HL-60 (cell line): ENCODE measurements at regions not wholly inside any gene's neighbourhood (a gene's known extent, or its start where the extent isn't known, plus 50 kb on each side); places are given as distances from the start of the nearest gene placed in this dataset.

Source experiments
- GABPA ChIP-seq: IDR thresholded peaks from 2 replicates; pipeline ENCODE4 v1.6.1; 2012; ENCODE audit warnings: low read depth
- POLR2AphosphoS5 ChIP-seq: IDR thresholded peaks from 2 replicates; pipeline ENCODE4 v1.6.1; 2012; ENCODE audit warnings: low read depth
- SPI1 ChIP-seq: IDR thresholded peaks from 2 replicates; pipeline ENCODE4 v1.6.1; 2012; ENCODE audit warnings: low read depth, mild to moderate bottlenecking, borderline replicate concordance
- TF ChIP-seq, protein P1 (sequence below): IDR thresholded peaks from one replicate; pipeline ENCODE4 v1.5.1; 2011; ENCODE audit warnings: low read length, control low read depth, inconsistent platforms; ENCODE audit not compliant: insufficient read depth
- TF ChIP-seq, protein P2 (sequence below): IDR thresholded peaks from 2 replicates; pipeline ENCODE4 v1.6.1; 2012; ENCODE audit warnings: low read depth; ENCODE audit not compliant: insufficient replicate concordance

DNA sequence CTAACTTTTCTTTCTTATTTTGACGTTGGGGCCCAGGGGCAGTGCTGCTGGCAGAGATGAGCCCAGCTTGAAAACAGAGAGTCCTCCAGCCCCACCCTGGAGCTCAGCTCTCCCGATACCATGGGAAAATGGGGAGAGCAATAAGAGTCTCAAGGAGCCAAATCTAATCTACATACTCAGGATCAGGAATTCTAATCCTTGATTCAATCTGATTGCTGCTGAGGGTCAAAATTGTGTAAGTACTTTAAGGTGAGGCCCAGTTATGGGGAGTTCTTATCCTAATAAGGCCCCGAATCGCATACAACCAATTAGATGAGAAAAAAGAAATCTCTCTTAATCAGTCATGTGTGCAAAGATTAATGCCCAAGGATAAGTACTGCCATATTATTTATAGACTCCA is 202.9 kb downstream of the FAM76B start:
- TF ChIP-seq, protein P1, sequence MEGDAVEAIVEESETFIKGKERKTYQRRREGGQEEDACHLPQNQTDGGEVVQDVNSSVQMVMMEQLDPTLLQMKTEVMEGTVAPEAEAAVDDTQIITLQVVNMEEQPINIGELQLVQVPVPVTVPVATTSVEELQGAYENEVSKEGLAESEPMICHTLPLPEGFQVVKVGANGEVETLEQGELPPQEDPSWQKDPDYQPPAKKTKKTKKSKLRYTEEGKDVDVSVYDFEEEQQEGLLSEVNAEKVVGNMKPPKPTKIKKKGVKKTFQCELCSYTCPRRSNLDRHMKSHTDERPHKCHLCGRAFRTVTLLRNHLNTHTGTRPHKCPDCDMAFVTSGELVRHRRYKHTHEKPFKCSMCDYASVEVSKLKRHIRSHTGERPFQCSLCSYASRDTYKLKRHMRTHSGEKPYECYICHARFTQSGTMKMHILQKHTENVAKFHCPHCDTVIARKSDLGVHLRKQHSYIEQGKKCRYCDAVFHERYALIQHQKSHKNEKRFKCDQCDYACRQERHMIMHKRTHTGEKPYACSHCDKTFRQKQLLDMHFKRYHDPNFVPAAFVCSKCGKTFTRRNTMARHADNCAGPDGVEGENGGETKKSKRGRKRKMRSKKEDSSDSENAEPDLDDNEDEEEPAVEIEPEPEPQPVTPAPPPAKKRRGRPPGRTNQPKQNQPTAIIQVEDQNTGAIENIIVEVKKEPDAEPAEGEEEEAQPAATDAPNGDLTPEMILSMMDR: no peak
- TF ChIP-seq POLR2AphosphoS5: no peak
- TF ChIP-seq, protein P2, sequence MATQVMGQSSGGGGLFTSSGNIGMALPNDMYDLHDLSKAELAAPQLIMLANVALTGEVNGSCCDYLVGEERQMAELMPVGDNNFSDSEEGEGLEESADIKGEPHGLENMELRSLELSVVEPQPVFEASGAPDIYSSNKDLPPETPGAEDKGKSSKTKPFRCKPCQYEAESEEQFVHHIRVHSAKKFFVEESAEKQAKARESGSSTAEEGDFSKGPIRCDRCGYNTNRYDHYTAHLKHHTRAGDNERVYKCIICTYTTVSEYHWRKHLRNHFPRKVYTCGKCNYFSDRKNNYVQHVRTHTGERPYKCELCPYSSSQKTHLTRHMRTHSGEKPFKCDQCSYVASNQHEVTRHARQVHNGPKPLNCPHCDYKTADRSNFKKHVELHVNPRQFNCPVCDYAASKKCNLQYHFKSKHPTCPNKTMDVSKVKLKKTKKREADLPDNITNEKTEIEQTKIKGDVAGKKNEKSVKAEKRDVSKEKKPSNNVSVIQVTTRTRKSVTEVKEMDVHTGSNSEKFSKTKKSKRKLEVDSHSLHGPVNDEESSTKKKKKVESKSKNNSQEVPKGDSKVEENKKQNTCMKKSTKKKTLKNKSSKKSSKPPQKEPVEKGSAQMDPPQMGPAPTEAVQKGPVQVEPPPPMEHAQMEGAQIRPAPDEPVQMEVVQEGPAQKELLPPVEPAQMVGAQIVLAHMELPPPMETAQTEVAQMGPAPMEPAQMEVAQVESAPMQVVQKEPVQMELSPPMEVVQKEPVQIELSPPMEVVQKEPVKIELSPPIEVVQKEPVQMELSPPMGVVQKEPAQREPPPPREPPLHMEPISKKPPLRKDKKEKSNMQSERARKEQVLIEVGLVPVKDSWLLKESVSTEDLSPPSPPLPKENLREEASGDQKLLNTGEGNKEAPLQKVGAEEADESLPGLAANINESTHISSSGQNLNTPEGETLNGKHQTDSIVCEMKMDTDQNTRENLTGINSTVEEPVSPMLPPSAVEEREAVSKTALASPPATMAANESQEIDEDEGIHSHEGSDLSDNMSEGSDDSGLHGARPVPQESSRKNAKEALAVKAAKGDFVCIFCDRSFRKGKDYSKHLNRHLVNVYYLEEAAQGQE: no peak
- TF ChIP-seq GABPA: no peak
- no peak for TF ChIP-seq SPI1
